ENCODE measurements at regions not wholly inside any gene's neighbourhood (a gene's known extent, or its start where the extent isn't known, plus 50 kb on each side); places are given as distances from the start of the nearest gene placed in this dataset.

- TF ChIP-seq, protein P1, sequence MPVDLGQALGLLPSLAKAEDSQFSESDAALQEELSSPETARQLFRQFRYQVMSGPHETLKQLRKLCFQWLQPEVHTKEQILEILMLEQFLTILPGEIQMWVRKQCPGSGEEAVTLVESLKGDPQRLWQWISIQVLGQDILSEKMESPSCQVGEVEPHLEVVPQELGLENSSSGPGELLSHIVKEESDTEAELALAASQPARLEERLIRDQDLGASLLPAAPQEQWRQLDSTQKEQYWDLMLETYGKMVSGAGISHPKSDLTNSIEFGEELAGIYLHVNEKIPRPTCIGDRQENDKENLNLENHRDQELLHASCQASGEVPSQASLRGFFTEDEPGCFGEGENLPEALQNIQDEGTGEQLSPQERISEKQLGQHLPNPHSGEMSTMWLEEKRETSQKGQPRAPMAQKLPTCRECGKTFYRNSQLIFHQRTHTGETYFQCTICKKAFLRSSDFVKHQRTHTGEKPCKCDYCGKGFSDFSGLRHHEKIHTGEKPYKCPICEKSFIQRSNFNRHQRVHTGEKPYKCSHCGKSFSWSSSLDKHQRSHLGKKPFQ (tag by site-specific recombination; IDR thresholded peaks at IDR 0.05), result no peak
- TF ChIP-seq ZNF501 (tag by site-specific recombination; IDR thresholded peaks at IDR 0.05) (no peak), KLF8 (tag by site-specific recombination; IDR thresholded peaks at IDR 0.05) (no peak), ZNF558 (tag by site-specific recombination; IDR thresholded peaks at IDR 0.05) (no peak), ZNF132 (tag by site-specific recombination; IDR thresholded peaks at IDR 0.05; ENCODE audit: borderline replicate concordance) (no peak), ZNF658 (tag by site-specific recombination; IDR thresholded peaks at IDR 0.05) (no peak)
Measured at GRCh38 chr13:19052931-19053330, 128.7 kb downstream of the TUBA3C start (continued).

- no peaks in the 10 kb centered on the region for H3K9me3 ChIP-seq (ENCODE audit: control insufficient read depth, insufficient read depth, low read depth, low read length)
- TF ChIP-seq GLI2 (tag by site-specific recombination; IDR thresholded peaks at IDR 0.05; ENCODE audit: borderline replicate concordance, low read depth) (no peak), ZNF513 (tag by site-specific recombination; IDR thresholded peaks at IDR 0.05) (no peak), RBAK (tag by site-specific recombination; IDR thresholded peaks at IDR 0.05) (no peak), ZNF23 (tag by site-specific recombination; IDR thresholded peaks at IDR 0.05; ENCODE audit: borderline replicate concordance) (no peak), HOXA7 (CRISPR knock-in tag; IDR thresholded peaks at IDR 0.05; ENCODE audit: borderline replicate concordance) (no peak), ZEB2 (tag by site-specific recombination; IDR thresholded peaks at IDR 0.05) (no peak), PRDM1 (tag by site-specific recombination; IDR thresholded peaks at IDR 0.05) (no peak), ZNF19 (tag by site-specific recombination; IDR thresholded peaks at IDR 0.05; ENCODE audit: low read depth) (no peak), ZNF112 (tag by site-specific recombination; IDR thresholded peaks at IDR 0.05) (no peak), ZNF133 (tag by site-specific recombination; IDR thresholded peaks at IDR 0.05) (no peak), ZNF776 (tag by site-specific recombination; IDR thresholded peaks at IDR 0.05; ENCODE audit: borderline replicate concordance) (no peak), ZNF670 (tag by site-specific recombination; IDR thresholded peaks at IDR 0.05; ENCODE audit: low read depth) (no peak), ZNF785 (tag by site-specific recombination; IDR thresholded peaks at IDR 0.05) (no peak), ZNF274 (IDR thresholded peaks at IDR 0.05; ENCODE audit: low read length) (no peak), ZNF274 (tag by site-specific recombination; IDR thresholded peaks at IDR 0.05; ENCODE audit: borderline replicate concordance) (no peak)
- TF ChIP-seq, protein P2, sequence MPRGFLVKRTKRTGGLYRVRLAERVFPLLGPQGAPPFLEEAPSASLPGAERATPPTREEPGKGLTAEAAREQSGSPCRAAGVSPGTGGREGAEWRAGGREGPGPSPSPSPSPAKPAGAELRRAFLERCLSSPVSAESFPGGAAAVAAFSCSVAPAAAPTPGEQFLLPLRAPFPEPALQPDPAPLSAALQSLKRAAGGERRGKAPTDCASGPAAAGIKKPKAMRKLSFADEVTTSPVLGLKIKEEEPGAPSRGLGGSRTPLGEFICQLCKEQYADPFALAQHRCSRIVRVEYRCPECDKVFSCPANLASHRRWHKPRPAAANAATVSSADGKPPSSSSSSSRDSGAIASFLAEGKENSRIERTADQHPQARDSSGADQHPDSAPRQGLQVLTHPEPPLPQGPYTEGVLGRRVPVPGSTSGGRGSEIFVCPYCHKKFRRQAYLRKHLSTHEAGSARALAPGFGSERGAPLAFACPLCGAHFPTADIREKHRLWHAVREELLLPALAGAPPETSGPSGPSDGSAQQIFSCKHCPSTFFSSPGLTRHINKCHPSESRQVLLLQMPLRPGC (tag by site-specific recombination; IDR thresholded peaks at IDR 0.05), result no peak
- TF ChIP-seq, protein P3, sequence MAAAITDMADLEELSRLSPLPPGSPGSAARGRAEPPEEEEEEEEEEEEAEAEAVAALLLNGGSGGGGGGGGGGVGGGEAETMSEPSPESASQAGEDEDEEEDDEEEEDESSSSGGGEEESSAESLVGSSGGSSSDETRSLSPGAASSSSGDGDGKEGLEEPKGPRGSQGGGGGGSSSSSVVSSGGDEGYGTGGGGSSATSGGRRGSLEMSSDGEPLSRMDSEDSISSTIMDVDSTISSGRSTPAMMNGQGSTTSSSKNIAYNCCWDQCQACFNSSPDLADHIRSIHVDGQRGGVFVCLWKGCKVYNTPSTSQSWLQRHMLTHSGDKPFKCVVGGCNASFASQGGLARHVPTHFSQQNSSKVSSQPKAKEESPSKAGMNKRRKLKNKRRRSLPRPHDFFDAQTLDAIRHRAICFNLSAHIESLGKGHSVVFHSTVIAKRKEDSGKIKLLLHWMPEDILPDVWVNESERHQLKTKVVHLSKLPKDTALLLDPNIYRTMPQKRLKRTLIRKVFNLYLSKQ (tag by site-specific recombination; IDR thresholded peaks at IDR 0.05; ENCODE audit: borderline replicate concordance), result no peak
- TF ChIP-seq, protein P4, sequence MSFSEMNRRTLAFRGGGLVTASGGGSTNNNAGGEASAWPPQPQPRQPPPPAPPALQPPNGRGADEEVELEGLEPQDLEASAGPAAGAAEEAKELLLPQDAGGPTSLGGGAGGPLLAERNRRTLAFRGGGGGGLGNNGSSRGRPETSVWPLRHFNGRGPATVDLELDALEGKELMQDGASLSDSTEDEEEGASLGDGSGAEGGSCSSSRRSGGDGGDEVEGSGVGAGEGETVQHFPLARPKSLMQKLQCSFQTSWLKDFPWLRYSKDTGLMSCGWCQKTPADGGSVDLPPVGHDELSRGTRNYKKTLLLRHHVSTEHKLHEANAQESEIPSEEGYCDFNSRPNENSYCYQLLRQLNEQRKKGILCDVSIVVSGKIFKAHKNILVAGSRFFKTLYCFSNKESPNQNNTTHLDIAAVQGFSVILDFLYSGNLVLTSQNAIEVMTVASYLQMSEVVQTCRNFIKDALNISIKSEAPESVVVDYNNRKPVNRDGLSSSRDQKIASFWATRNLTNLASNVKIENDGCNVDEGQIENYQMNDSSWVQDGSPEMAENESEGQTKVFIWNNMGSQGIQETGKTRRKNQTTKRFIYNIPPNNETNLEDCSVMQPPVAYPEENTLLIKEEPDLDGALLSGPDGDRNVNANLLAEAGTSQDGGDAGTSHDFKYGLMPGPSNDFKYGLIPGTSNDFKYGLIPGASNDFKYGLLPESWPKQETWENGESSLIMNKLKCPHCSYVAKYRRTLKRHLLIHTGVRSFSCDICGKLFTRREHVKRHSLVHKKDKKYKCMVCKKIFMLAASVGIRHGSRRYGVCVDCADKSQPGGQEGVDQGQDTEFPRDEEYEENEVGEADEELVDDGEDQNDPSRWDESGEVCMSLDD (tag by site-specific recombination; IDR thresholded peaks at IDR 0.05), result no peak
- ChIA-PET POLR2A (no interaction called here), CTCF (no interaction called here)
- H3K27ac ChIP-seq (ENCODE audit: extremely low read depth, low read depth, low read length), result no peak overlapping the region
- H3K36me3 ChIP-seq (ENCODE audit: control insufficient read depth in 2 of 2, insufficient read depth in 1 of 2, low read length in 2 of 2), result no peaks in the 10 kb centered on the region
- no peak overlapping the region for H3K4me3 ChIP-seq (ENCODE audit: low read depth, low read length)
- no peaks in the 10 kb centered on the region for H3K4me1 ChIP-seq (ENCODE audit: control insufficient read depth, insufficient read depth, low read length)
Measured at GRCh38 chr13:19052180-19052579, 129.4 kb downstream of the TUBA3C start.

Measured in HEK293 (cell line).